Esophagus squamous epithelium (tissue), 4 donors: ENCODE measurements at regions not wholly inside any gene's neighbourhood (a gene's known extent, or its start where the extent isn't known, plus 50 kb on each side); places are given as distances from the start of the nearest gene placed in this dataset.

Source experiments
- CTCF ChIP-seq, 6 experiments: fragments of 450-650 bp in 4 of 6; fragments of 200-600 bp in 2 of 6; sonication (generic) in 2 of 6; IDR thresholded peaks; one replicate each; pipeline ENCODE4 v1.5.1; 2016 to 2019; ENCODE audit warnings: antibody characterized with exemption in 6 of 6, mild to moderate bottlenecking in 4 of 6, moderate library complexity in 4 of 6
- POLR2A ChIP-seq, 4 donors: fragments of 450-650 bp; IDR thresholded peaks; one replicate each; pipeline ENCODE4 v1.6.1; 2017; ENCODE audit warnings: antibody characterized with exemption in 4 of 4, mild to moderate bottlenecking in 4 of 4, moderate library complexity in 3 of 4

- TF ChIP-seq CTCF (IDR thresholded peaks at IDR 0.05) (no peak), POLR2A (IDR thresholded peaks at IDR 0.05) (peak in 1 of 4 donors; percentile 56)
These were observed 236.1 kb upstream of the PLEKHG7 start for GRCh38 chr12:92466391-92467305.
